ENCODE measurements at regions not wholly inside any gene's neighbourhood (a gene's known extent, or its start where the extent isn't known, plus 50 kb on each side); places are given as distances from the start of the nearest gene placed in this dataset.

- H3K27me3 ChIP-seq (ENCODE audit: control insufficient read depth, insufficient read depth, low read length), result no peaks in the 10 kb centered on the region
- no peaks in the 10 kb centered on the region for H3K36me3 ChIP-seq (ENCODE audit: control insufficient read depth, insufficient read depth, low read length)
- POLR2A ChIA-PET, result interaction anchor here (0.7 kb wide), 1 partner anchor 19 kb away, joined by 3 read pairs; no protein-coding TSS in a partner anchor
- CTCF ChIA-PET, result interaction anchor here (0.5 to 0.7 kb wide), 2 partner anchors 19 to 140 kb away, joined by 4 to 5 read pairs; no protein-coding TSS in a partner anchor
- H3K4me3 ChIP-seq (ENCODE audit: low read depth, low read length), result no peak overlapping the region
- TF ChIP-seq CTCF (IDR thresholded peaks at IDR 0.05; ENCODE audit: insufficient read depth, low read depth, low read length), result no peak
- no peak for DNase-seq (ENCODE audit: low read depth)
Observed at GRCh38 chr14:89578156-89578555, 161.1 kb upstream of the FOXN3 start.

- ChIA-PET POLR2A (no interaction called here), CTCF (no interaction called here)
- H3K27me3 ChIP-seq (ENCODE audit: control insufficient read depth, insufficient read depth, low read length), result no peaks in the 10 kb centered on the region
- TF ChIP-seq CTCF (IDR thresholded peaks at IDR 0.05; ENCODE audit: insufficient read depth, low read depth, low read length), result no peak
- H3K36me3 ChIP-seq (ENCODE audit: control insufficient read depth, insufficient read depth, low read length), result 0 out of 2 replicates have a peak, but pooled peaks cover 1% of the 10 kb centered on the region
- no peak for DNase-seq (ENCODE audit: low read depth)
- no peak overlapping the region for H3K4me3 ChIP-seq (ENCODE audit: low read depth, low read length)
Observed at GRCh38 chr14:89576960-89577359, 159.9 kb upstream of the FOXN3 start.

GRCh38 chr14:89576145-89576927 lies 159.3 kb upstream of the FOXN3 start:
- 0 out of 2 replicates have a peak, but pooled peaks cover 1% of the 10 kb centered on the region for H3K36me3 ChIP-seq (ENCODE audit: control insufficient read depth, insufficient read depth, low read length)
- CTCF ChIA-PET, result no interaction called here
- no peak for DNase-seq (ENCODE audit: low read depth)
- TF ChIP-seq CTCF (IDR thresholded peaks at IDR 0.05; ENCODE audit: insufficient read depth, low read depth, low read length), result no peak
- POLR2A ChIA-PET, result no interaction called here
- no peaks in the 10 kb centered on the region for H3K27me3 ChIP-seq (ENCODE audit: control insufficient read depth, insufficient read depth, low read length)
- no peak overlapping the region for H3K4me3 ChIP-seq (ENCODE audit: low read depth, low read length)

GRCh38 chr14:89575386-89576061 lies 158.5 kb upstream of the FOXN3 start:
- ChIA-PET POLR2A (no interaction called here), CTCF (interaction anchor here (0.6 to 1.0 kb wide), 2 partner anchors 16 to 23 kb away, joined by 3 read pairs; no protein-coding TSS in a partner anchor)
- DNase-seq (ENCODE audit: low read depth), result no peak

More at GRCh38 chr14:89575386-89576061, 158.5 kb upstream of the FOXN3 start:
- no peaks in the 10 kb centered on the region for H3K27me3 ChIP-seq (ENCODE audit: control insufficient read depth, insufficient read depth, low read length)
- no peak for TF ChIP-seq CTCF (IDR thresholded peaks at IDR 0.05; ENCODE audit: insufficient read depth, low read depth, low read length)
- H3K4me3 ChIP-seq (ENCODE audit: low read depth, low read length), result no peak overlapping the region
- H3K36me3 ChIP-seq (ENCODE audit: control insufficient read depth, insufficient read depth, low read length), result 0 out of 2 replicates have a peak, but pooled peaks cover 1% of the 10 kb centered on the region
